Right atrium auricular region (tissue), 2 donors: ENCODE measurements at regions not wholly inside any gene's neighbourhood (a gene's known extent, or its start where the extent isn't known, plus 50 kb on each side); places are given as distances from the start of the nearest gene placed in this dataset.
A peak's percentile ranks its signal among the peaks of the same experiment; 100 is the strongest.
"Not testable (repeated sequence)": the region's sequence is repeated elsewhere in the genome, so short reads cannot be mapped to it uniquely, and the experiment has no call there.

ENCODE experiments used
- DNase-seq: peaks from one replicate; pipeline ENCODE4 v3.0.0-alpha.2; 2019; ENCODE audit warnings: low spot score
- H3K27ac ChIP-seq, 2 donors: fragments of 200-600 bp; sonication (generic); 1 replicate in 1 of 2; 2 replicates in 1 of 2; pipeline ENCODE4 v1.5.1; 2016 to 2019
- H3K27me3 ChIP-seq, 2 donors: fragments of 200-600 bp; sonication (generic); one replicate each; pipeline versions ENCODE4 v1.5.1 to v1.6.0; 2017 to 2019
- H3K36me3 ChIP-seq: fragments of 200-600 bp; sonication (generic); one replicate; pipeline ENCODE4 v1.5.1; 2016
- H3K4me1 ChIP-seq, 2 donors: fragments of 200-600 bp; sonication (generic); one replicate each; pipeline versions ENCODE4 v1.5.1 to v1.6.0; 2017 to 2019
- H3K4me3 ChIP-seq, 2 donors: fragments of 200-600 bp; sonication (generic); 1 replicate in 1 of 2; 2 replicates in 1 of 2; pipeline ENCODE4 v1.5.1; 2017 to 2019; ENCODE audit warnings: mild to moderate bottlenecking in 1 of 2, moderate library complexity in 1 of 2
- H3K9me3 ChIP-seq, 2 donors: fragments of 200-600 bp; sonication (generic); one replicate each; pipeline ENCODE4 v1.5.1; 2019
- TF ChIP-seq, protein P1 (sequence below), 2 donors: fragments of 200-600 bp; sonication (generic); IDR thresholded peaks; one replicate each; pipeline ENCODE4 v1.5.1; 2019; ENCODE audit warnings: antibody characterized with exemption in 2 of 2

DNA sequence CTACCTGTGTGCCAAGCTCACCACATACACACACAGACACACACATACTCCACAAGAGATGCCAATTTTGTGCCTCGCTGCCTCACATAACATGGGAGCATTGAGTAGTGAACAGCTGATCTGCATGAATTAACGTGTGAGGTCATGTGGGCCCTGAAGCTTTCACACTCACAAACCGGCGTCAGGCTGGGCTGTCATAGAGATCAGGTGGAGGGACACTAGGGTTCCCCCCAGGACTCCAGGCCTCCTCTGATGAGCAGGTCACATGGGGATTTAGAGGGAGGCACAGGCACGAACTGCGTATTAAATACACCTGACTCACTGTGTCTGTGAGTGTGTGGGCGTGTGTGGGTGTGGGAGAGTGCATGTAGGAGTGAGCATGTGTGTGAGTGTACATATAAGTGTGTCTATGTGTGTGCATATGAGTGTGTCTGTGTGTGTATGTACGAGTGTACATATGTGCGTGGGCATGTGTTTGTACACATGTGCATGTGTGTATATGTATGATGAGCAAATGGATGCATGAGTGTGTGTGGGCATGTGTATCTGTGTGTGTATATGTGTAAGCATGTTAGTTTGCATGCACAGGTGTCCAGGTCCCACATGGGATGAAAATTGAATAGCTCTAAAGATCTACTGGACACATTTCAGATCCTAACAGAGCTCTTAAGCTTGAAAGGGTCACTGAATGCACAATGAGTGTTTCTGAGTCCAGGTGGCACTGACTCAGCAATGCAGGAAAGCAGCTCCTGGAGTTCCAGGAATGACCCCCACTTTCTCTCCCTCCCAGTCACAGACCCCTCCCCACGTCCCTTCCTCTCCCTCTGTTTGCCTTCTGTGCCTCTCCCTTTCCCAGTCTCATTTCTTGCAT lies 336.6 kb downstream of the PREX1 start:
- Histone ChIP-seq H3K36me3 (no peaks in the 10 kb centered on the region), H3K9me3 (no peaks in the 10 kb centered on the region), H3K4me3 (no peak overlapping the region), H3K4me1 (peaks cover 0 to 6% of the 10 kb centered on the region in 2 donors), H3K27me3 (no peaks in the 10 kb centered on the region), H3K27ac (no peak overlapping the region)
- TF ChIP-seq, protein P1, sequence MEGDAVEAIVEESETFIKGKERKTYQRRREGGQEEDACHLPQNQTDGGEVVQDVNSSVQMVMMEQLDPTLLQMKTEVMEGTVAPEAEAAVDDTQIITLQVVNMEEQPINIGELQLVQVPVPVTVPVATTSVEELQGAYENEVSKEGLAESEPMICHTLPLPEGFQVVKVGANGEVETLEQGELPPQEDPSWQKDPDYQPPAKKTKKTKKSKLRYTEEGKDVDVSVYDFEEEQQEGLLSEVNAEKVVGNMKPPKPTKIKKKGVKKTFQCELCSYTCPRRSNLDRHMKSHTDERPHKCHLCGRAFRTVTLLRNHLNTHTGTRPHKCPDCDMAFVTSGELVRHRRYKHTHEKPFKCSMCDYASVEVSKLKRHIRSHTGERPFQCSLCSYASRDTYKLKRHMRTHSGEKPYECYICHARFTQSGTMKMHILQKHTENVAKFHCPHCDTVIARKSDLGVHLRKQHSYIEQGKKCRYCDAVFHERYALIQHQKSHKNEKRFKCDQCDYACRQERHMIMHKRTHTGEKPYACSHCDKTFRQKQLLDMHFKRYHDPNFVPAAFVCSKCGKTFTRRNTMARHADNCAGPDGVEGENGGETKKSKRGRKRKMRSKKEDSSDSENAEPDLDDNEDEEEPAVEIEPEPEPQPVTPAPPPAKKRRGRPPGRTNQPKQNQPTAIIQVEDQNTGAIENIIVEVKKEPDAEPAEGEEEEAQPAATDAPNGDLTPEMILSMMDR (IDR thresholded peaks at IDR 0.05) = no peak
- DNase-seq = peak; percentile 7

GRCh38 chr20:48490341-48490740 lies 337.5 kb downstream of the PREX1 start:
- H3K4me3 ChIP-seq, H3K27me3 ChIP-seq, H3K4me1 ChIP-seq, H3K36me3 ChIP-seq, H3K27ac ChIP-seq, H3K9me3 ChIP-seq: not testable (repeated sequence)
- DNase-seq = peak; percentile 18

DNA sequence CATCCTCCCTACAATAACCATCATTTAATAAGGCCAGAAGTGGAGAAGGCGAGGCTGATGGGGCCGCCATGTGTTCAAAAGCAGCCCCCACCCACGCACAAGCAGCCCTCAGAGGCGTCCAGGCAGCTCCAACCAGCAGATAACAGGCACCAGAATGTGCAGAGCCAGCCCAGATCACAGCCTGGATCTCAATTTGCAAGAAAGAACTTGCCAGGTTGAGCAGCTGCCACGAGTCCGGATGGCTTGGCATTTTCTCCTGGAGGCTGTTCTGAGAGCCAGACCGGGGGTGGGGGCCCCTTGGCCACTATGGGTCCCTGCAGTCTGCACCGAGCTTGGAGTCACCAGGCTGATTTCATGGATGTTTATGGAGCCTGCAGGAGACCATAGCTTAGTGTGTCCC lies 338.1 kb downstream of the PREX1 start:
- no peaks in the 10 kb centered on the region for H3K27me3 ChIP-seq
- no peak for DNase-seq
- TF ChIP-seq, protein P1 (IDR thresholded peaks at IDR 0.05) = no peak
- H3K27ac ChIP-seq = no peak overlapping the region
- H3K4me1 ChIP-seq = peaks cover 0 to 6% of the 10 kb centered on the region in 2 donors
- H3K4me3 ChIP-seq = no peak overlapping the region
- no peaks in the 10 kb centered on the region for H3K9me3 ChIP-seq
- H3K36me3 ChIP-seq = no peaks in the 10 kb centered on the region

- no peak for DNase-seq
- Histone ChIP-seq H3K4me3 (no peak overlapping the region), H3K9me3 (no peaks in the 10 kb centered on the region), H3K4me1 (peaks cover 0 to 6% of the 10 kb centered on the region in 2 donors), H3K27ac (no peak overlapping the region), H3K27me3 (no peaks in the 10 kb centered on the region), H3K36me3 (no peaks in the 10 kb centered on the region)
- TF ChIP-seq, protein P1 (IDR thresholded peaks at IDR 0.05) = no peak
These were observed 338.7 kb downstream of the PREX1 start for GRCh38 chr20:48489046-48489463.

GRCh38 chr20:48488334-48489034 lies 339.3 kb downstream of the PREX1 start:
- H3K27ac ChIP-seq, H3K9me3 ChIP-seq, H3K27me3 ChIP-seq, H3K36me3 ChIP-seq, H3K4me3 ChIP-seq, H3K4me1 ChIP-seq, DNase-seq: not testable (repeated sequence)

- no peak overlapping the region for H3K27ac ChIP-seq
- DNase-seq = no peak
- no peaks in the 10 kb centered on the region for H3K27me3 ChIP-seq
- no peaks in the 10 kb centered on the region for H3K36me3 ChIP-seq
- no peaks in the 10 kb centered on the region for H3K9me3 ChIP-seq
- no peak overlapping the region for H3K4me3 ChIP-seq
- TF ChIP-seq, protein P1 (IDR thresholded peaks at IDR 0.05) = no peak
- peaks cover 0 to 6% of the 10 kb centered on the region in 2 donors for H3K4me1 ChIP-seq
These were observed 341.7 kb downstream of the PREX1 start for GRCh38 chr20:48486065-48486464.

DNA sequence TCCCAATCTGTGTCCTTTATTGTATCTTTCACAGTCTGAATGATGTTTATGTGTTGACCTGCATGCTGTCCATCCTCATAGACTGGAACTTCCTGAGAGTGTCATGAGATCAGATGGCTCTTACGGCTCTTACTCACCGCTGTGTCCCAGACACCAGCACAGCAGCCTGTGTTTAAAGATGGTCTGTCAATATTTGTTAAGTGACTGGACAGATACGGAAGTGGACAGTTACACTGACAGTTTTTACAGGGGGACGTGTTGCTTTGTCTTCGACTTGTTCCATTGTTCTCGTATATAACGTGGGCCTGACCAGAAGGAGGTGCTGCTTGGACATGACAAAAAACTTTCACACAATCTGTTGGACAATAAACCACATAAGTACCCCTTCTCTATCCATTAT lies 342.6 kb downstream of the PREX1 start:
- not testable (repeated sequence) for H3K4me1 ChIP-seq, H3K36me3 ChIP-seq, DNase-seq, H3K9me3 ChIP-seq, H3K27ac ChIP-seq, H3K4me3 ChIP-seq, H3K27me3 ChIP-seq
